Putamen (tissue), 1 donor: ENCODE measurements at regions not wholly inside any gene's neighbourhood (a gene's known extent, or its start where the extent isn't known, plus 50 kb on each side); places are given as distances from the start of the nearest gene placed in this dataset.
"Not testable (repeated sequence)": the region's sequence is repeated elsewhere in the genome, so short reads cannot be mapped to it uniquely, and the experiment has no call there.

Source experiments
- DNase-seq: peaks from one replicate; pipeline ENCODE4 v3.0.0-alpha.2; 2016; ENCODE audit warnings: low spot score

- DNase-seq: no peak
These were observed 362.3 kb downstream of the FLRT2 start for GRCh38 chr14:85892251-85892650.

DNA sequence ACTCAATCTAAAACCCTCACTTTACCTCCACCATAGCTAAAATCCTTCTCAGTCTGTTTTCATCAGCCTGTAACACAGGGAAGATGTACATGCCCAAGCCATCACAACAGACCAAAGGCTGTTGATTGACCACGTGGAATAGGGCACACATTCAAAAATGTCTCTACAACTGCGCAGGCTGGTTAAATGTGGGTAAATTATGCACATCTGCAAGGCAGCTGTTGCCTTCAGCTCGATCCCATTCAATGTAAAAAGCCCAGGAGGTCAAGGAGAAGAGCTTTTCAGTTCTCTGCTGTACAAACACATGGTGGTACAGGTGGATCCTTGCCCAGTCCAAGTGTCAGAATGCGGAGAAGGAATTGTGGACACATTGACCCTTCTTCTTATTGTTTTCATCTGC lies 354.0 kb downstream of the FLRT2 start:
- DNase-seq: no peak

DNA sequence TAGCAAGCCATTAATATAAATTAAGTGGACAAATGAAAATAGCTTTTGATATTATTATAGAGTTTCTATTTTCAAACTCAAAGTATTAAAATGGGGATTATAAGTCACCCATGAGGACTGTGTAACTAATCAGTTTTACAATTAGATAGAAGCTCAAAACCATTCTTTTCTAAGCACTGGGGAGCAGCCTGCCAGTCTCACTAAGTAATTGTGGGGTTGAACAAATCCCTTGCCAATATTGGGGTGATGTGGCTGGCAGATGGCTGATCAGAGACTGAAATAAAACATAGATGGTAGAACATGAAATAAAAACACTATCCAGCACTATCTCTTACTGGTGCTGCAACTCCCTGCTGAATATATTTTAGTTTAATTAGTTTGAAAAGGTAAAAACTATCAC lies 353.2 kb downstream of the FLRT2 start:
- DNase-seq: no peak

- no peak for DNase-seq
These were observed 352.0 kb downstream of the FLRT2 start for GRCh38 chr14:85881935-85882334.

DNA sequence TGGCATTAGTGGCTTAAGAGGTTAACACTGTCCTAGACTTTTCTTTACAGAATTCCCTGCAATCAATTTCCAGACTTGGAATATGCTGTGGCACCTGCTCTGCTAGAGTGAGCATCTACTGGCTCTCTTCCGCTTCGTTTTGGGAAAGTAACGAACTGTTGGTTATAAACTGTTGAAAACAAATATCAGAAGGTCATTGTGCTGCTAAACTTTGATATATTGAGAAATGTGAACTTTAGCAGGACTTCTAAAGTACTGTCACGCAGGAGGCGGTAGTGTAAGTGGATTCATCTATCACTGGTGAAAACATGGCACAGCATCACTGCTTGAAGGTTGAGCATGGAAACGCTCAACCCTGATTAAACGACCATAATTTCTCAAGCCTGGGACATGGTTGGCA lies 348.9 kb downstream of the FLRT2 start:
- DNase-seq: no peak

DNA sequence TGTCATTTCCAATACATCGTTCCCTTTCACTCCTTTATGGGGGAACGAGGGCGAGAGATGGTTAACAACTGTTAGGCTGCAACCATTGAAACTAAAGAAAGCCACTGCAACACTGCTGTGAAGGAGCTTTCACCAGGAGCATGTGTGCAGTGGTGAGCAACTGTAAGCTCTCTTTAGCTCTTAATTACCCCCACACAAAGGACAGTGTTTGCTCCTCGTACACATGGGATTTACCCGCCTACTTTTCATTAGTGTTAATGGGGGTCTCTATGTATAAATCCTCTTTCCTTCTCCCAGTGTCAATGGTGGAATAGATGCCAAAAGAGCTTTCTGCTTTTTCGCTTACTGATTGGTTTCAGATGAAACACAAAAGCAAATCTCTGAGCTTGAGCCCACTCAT lies 343.1 kb downstream of the FLRT2 start:
- no peak for DNase-seq

- no peak for DNase-seq
These were observed 337.5 kb downstream of the FLRT2 start for GRCh38 chr14:85867450-85867849.

GRCh38 chr14:85865701-85866100 lies 335.8 kb downstream of the FLRT2 start:
- no peak for DNase-seq

GRCh38 chr14:85858634-85859033 lies 328.7 kb downstream of the FLRT2 start:
- no peak for DNase-seq

- no peak for DNase-seq
These were observed 326.5 kb downstream of the FLRT2 start for GRCh38 chr14:85856430-85856829.

- DNase-seq: no peak
These were observed 324.1 kb downstream of the FLRT2 start for GRCh38 chr14:85853996-85854526.

DNA sequence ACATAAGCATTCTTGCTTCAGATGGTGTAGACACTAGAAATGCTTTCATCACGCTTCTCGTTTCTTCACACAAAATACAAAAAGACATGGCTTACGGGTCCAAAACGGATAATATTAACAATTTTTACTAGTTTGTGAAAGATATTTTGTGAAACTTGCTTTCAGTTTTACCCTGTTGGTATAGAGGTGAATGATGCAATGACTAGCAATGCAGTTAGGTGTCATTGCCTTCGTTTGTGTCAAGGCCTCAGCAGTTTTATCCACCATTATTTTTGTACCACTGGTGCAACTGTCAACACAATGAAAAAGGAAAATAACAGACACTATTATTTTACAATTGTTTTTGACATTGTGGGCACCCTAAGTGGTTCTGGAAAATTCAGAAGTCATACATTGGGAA lies 323.0 kb downstream of the FLRT2 start:
- DNase-seq: no peak

- DNase-seq: not testable (repeated sequence)
These were observed 322.2 kb downstream of the FLRT2 start for GRCh38 chr14:85852123-85852522.

GRCh38 chr14:85830549-85830948 lies 300.6 kb downstream of the FLRT2 start:
- DNase-seq: not testable (repeated sequence)

- DNase-seq: not testable (repeated sequence)
These were observed 299.7 kb downstream of the FLRT2 start for GRCh38 chr14:85829601-85830000.

DNA sequence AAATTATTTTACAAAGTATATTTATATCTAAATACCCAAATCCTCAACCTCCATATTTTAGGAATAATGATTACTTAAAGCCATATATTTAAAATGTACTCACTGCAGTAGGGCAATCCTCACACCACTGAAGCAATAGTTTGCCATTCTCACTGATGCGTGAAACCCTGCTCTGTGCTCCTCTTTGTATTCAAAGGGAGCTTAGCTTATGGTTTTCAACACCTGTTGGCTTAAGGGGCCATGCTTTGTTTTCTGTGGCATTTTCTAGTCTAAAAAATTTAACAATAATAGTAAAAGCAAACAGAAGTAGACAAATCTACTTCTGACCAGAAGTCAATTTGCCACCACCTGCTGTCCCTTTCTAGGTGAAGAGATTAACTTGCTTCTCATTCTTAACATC lies 294.6 kb downstream of the FLRT2 start:
- DNase-seq: no peak

DNA sequence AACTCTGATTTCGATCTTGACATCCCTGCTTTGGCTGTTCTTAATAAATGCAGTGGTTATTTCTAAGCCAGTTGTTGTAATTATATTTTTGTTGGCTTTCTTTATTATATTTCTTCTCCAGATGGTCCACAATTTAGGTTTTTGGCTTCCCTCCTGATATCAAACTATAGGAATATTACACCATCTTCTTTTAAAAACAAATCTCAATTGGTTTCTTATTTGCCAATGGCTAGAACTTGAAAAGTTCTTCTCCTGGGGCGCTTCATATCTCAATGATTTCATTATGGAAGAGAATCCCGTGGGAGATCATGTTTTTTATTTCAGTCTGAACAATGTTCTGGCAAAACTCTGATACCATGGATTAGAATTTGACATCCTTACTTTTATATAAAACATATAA lies 292.3 kb downstream of the FLRT2 start:
- no peak for DNase-seq

DNA sequence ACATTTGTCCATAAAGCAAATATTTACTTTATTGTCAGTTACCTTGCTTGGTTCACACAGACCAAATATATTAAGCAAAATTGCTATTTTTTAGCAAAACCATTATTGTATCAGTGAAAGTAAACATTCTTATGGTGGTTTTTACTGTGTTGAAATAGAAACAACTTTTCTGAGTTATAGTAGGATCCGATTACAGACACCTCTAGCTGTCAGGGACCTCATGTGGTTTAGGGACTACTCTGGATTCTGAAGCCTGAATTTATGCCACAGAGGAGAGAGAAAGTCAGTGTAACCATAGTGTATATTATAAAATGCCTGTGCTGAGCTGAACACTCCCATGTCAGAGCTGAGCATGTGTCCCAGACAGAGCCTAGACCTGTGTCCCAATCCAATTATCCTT lies 287.5 kb downstream of the FLRT2 start:
- no peak for DNase-seq

DNA sequence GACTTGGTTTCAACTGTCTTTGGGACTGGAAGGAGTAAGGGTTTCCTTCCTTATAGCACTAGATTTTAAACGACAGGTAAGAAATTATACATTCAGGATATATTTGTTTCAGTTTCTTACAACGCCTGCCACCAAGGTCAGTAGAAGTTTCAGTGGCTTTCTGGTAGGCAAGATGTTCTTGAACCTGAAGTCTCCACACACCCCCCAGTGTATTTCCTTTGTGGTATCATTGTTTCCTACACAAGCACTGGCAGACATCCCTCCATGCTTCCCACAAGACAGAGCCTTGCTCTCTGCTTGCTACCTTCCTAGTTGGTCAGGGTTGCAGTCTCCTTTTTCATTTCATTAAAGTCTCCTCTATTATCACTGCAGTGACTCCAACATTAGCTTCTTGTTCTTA lies 283.1 kb downstream of the FLRT2 start:
- no peak for DNase-seq

GRCh38 chr14:85811340-85811739 lies 281.4 kb downstream of the FLRT2 start:
- no peak for DNase-seq

GRCh38 chr14:85799668-85800067 lies 269.7 kb downstream of the FLRT2 start:
- DNase-seq: no peak

- DNase-seq: no peak
These were observed 268.9 kb downstream of the FLRT2 start for GRCh38 chr14:85798856-85799255.

DNA sequence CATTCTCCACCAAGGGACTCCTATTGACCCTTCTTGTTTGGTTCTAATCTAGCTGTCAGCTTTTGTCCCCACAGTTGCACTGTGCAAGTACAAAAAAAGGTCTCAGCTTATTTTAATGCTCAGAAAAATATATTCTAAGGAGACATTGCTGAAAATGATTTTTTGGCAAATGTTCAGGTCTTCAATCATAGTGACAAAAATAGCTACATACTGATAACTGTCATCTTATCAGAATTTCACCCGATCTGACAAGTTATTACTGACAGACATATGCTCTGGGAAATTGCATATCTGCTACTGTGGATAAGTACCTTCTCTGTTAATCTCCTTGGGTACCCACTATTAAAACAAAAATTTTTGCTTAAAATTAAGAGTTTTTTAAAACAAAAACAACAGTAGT lies 263.6 kb downstream of the FLRT2 start:
- DNase-seq: no peak

DNA sequence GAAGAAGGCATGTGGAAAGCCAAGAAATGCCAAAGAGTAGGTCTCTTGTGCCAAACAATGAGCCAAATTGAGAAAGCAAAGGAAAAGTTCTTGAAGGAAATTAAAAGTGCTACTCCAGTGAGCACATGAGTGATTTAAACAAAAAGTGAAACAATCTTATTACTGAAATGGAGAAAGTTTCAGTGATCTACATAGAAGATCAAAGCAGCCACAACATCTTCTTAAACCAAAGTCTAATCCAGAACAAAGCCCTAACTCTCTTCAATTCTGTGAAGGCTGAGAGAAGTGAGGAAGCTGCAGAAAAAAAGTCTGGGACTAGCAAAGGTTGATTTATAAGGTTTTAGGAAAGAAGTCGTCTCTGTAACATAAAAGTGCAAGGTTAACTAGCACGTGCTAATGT lies 259.6 kb downstream of the FLRT2 start:
- DNase-seq: no peak
